HG03469 (cell line): ENCODE measurements at regions not wholly inside any gene's neighbourhood (a gene's known extent, or its start where the extent isn't known, plus 50 kb on each side); places are given as distances from the start of the nearest gene placed in this dataset.
"Not testable (repeated sequence)": the region's sequence is repeated elsewhere in the genome, so short reads cannot be mapped to it uniquely, and the experiment has no call there.

ENCODE experiments used
- ATAC-seq: cut with Tn5 transposase; IDR thresholded peaks from one replicate; pipeline ENCODE4 v1.9.1; 2021; ENCODE audit warnings: mild to moderate bottlenecking, moderate library complexity, moderate number of reproducible peaks; ENCODE audit not compliant: unreplicated experiment

DNA sequence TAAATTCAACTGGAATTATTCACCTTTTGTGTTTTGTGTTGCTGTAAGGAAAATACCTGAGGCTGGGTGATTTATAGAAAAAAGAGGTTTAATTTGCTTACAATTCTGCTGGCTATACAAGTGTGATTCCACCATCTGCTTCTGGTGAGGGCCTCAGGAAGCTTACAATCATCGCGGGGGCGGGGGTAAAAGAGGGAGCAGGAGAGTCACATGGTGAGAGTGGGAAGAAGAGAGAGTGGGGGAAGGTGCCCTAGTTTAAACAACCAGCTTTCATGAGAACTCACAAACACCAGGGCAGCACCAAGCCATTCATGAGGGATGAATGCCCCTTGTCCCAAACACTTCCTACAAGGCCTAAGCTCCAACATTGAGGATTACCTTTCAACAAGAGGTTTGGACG is 760.7 kb upstream of the PCDH9 start:
- no peak for ATAC-seq

DNA sequence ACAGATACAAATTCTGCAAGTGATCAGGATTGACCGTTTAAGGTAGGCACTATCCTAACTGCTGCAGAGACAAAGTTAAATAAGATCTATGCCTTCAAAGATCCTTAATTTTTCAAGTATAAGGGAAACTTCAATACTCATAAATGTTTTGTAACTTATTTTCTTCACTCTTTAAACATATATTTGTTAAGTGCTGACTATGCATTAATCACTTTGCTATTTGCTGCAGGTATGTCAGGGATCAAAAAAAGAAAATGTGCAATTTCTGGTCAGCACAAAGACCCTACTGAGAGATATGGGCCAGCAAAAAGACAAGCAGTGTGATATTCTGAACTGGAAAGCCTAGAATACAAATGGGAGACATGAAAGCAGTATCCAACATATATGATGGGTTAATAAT is 756.1 kb upstream of the PCDH9 start:
- no peak for ATAC-seq

DNA sequence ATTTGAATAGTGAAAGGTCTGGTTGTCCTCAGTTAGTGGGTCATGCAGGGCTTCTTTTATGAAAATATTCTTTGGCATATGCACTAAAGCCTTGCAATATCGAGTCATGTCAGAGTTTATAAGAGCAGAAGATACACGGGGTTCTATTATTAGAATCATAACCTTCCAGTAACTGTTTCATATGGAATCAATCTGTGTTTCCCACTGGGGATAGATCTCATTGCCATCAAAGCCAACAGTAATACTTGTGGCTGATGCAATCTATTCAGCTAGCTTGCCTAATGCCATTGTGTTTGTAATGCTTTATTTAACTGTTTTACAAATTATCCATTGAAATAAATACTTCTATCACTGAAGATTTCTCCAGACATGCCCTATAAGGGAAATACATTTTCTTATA is 746.9 kb upstream of the PCDH9 start:
- no peak for ATAC-seq

DNA sequence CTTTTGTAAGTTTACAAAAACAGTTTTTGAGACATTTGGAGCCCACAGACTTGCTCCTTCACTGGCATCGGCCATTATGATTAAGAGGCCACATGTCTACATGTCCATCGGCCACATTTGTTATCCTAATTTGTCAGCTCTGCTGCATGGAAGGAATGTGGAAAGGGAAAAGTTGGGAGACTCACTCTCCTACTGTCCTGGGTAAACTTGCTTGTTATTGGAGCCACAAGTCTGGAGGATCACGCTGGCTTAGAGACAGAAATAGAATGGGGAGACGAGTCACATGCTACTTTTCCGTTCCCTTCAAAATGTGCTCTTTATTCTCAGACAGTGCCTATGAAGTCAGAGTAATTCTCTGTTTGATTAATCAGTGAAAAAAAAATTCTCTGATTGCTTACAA is 741.2 kb upstream of the PCDH9 start:
- no peak for ATAC-seq

DNA sequence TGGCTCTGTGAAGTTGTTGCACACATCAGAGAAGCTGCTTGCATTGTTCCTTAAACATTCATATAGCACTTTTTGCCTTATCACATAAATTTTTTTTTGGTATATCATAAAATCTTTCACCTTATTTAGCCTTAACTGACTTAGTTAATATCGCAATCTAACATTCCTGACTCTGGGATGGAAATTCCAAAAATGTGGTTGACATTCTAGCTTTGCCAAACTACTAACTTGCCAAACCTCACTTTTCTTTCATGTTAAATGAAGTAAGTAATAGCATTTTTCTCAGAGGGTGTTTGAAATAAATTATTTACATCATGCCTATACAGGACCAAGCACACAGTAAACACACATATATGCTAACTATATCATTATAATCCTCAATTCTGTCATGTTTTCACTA is 736.9 kb upstream of the PCDH9 start:
- no peak for ATAC-seq

DNA sequence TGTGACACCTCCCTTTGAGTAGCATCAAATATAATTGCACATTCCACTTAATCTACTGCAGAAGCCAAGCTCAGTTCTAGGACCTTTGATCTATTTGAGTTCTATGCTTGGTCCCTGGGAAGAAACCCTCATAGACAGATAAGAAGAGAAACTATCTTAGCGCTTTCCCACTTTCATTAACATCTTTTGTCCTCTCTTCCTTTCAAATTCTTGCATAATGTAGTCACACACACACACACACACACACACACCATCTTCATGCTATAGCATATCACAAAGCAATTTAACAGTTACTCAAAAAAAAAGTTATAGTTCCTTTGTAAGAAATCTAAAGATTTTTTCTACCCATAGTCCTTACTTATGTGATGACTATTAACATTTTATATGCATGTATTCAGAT is 735.9 kb upstream of the PCDH9 start:
- ATAC-seq: no peak

DNA sequence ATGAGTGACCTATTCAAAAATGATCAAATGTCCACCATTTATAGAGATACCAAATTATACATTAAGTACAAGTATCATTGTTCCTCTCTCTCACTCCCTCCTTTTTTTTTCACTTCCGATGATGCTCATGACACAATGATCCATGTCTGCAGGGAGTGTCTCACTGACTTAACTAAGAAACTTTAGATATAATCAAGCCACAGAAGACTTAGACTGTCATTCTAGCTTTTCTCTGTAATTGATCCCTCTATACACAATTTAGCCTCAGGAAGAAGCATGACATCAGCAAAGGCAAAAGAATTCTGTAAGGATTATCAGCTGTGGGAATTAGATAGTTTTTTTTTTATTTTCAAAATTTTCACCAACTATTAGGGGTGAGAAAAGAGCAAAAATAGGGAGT is 734.9 kb upstream of the PCDH9 start:
- ATAC-seq: no peak

DNA sequence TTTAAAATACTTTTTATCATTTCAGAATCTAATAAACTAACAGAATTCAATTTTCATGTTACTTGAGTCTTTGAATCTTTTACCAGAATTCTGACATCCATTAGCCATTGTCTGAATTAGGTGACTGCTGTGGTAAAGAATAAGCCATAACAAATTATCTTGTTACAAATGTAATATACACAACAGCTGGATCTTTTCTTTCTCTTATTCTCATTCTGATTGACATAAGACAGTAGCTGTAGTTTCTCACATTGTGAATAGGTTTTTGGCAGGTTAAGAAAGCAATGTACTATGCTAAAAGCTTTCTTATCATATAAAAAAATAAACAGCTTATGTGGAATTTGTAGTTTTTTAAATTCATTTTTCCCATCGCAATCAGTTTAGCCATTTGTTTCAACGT is 734.0 kb upstream of the PCDH9 start:
- no peak for ATAC-seq

DNA sequence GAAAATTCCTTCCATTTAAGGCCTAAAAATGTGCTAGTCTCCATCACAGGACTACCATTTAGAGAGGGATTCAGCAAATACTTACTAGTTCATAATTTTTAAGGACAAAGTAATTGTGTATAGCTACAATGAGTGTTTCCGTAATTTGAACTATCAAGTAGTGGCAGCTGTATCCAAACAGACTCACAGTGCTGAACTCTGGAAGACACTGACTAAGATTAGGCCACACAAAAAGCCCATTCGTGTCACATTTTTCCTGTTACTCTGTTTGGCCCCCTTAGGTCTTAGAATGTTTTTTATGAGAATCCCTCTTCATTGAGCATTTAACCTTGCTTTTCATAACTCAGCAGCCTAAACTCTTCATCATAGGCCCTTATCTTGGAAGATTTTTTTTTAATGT is 731.2 kb upstream of the PCDH9 start:
- ATAC-seq: no peak

DNA sequence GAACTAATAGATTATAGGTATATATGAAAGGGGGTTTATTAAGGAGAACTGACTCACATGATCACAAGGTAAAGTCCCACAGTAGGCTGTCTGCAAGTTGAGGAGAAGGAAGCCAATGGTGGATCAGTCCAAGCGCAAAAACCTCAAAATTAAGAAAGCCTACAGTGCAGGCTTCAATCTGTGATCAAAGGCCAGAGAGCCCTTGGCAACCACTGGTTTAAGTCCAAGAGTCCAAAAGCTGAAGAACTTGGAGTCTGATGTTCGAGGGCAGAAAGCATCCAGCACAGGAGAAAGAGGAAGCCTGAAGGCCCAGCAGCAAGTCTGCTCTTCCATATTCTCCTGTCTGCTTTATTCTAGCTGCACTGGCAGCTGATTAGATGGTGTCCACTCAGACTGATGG is 721.3 kb upstream of the PCDH9 start:
- ATAC-seq: no peak

DNA sequence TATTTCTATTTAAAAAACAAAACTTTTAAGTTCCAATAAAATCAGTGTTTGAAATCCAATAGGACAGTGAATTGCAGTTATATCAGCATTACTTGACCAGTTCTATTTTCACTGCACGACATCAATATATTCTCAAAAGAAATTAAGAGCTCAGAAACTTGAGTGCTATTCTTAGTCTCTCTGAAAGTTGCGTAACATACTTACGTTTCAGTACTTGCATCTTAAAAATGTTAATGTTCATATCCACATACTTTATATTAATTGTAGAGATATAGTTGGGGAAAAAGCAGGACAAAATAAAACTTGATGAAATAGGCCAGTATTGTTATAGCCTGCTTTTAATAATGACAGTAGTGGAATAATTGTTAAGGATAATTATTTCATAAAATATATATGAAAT is 720.5 kb upstream of the PCDH9 start:
- ATAC-seq: no peak

DNA sequence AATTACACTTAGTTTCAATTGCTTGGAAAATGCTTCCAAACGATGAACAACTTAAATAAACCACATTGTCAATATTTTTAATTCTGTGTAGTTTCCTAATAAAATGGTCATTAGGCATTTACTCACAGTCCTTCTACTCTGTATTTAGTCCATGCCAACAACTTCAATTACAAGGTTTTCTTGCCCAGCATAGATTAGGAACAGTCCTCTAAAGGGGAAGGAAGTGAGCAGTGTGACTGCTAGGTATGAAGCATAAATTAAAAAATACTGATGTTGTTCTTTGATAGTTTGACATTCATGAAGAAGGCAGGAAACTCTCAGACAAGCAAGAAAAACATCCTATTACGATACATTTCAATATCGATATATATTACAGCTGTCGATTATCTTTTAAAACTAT is 716.0 kb upstream of the PCDH9 start:
- ATAC-seq: no peak

DNA sequence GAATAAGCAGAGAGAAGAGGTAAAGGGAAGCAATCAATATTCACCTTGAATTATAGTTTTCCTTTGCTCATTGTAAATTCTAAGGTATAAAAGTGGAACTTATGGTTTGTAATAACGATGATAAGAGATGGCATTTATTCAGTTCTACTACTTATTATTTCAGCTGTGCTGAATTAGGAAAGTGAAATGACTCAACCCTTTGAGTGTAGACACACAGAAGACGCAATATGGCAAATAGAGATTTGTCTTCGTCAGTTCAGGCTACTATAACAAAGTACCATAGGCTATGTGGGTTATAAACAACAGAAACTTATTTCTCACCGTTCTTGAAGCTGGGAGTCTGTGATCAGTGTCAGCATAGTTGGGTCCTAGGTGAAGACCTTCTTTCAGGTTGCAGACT is 713.0 kb upstream of the PCDH9 start:
- no peak for ATAC-seq

DNA sequence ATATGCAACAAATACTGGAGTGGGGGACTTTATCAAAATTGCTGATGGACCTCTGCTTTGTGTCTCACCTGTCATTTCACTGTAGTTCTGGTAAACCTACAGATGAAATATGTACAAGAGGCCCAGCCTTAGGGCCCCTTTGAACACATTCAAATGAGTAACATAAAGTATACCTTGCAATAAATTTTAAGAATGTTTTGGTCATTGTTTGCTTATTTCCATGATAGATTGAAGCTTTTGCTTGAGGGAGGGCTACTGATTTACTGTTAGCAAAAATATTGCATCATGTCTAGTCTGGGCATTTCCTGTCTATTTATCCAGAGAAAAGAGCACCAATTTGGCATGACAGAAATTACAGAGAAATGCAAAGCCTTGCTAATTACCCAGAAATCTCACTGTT is 705.5 kb upstream of the PCDH9 start:
- ATAC-seq: no peak

DNA sequence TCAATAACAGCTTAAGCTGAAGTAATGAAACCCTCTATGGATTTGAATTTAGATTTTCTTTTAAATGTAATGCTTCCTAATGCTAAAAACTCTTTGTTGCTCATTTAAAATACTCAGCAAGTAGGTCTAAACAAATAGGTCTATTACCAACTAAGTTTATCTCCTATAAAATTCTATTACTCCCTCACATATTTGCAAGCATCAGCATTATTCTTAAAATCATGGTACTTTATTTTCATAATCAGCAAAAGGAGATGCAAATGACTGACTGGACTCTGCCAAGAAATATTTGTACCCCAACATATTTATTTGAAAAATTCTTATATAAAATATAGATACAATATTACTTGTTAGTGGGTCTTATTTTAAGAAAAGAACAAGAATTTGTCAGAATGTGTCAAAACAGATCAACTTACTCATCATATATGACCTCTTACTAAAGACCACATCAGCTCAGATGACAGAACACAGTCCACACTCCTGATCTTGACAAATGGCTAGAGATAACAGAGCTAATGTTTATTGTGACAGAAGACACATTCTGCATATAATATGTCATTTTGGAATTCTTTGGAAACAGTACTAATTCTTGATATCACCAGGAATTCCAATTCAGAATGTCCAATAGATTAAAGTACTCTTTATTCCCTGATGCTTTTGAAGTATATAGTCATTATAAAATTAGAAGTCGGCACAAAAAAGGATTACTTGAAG is 704.6 kb upstream of the PCDH9 start:
- ATAC-seq: no peak

DNA sequence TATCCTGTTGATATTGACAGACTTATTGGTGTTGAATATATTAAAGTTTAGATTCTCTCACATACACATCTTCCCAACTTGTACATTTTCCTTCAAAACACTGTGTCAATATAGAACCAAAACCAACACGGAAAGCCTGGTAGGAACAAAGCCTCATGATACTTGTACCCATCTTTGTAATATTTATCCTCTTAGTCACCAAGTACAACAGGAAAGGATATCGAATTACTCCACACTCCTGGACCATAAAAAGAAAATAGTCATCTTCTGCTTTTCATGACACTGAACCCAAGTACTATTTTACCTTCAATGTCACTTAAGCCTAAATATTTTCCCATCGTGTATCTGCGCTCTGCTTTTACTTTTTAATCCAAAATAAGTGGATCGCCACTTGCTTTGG is 702.9 kb upstream of the PCDH9 start:
- no peak for ATAC-seq

DNA sequence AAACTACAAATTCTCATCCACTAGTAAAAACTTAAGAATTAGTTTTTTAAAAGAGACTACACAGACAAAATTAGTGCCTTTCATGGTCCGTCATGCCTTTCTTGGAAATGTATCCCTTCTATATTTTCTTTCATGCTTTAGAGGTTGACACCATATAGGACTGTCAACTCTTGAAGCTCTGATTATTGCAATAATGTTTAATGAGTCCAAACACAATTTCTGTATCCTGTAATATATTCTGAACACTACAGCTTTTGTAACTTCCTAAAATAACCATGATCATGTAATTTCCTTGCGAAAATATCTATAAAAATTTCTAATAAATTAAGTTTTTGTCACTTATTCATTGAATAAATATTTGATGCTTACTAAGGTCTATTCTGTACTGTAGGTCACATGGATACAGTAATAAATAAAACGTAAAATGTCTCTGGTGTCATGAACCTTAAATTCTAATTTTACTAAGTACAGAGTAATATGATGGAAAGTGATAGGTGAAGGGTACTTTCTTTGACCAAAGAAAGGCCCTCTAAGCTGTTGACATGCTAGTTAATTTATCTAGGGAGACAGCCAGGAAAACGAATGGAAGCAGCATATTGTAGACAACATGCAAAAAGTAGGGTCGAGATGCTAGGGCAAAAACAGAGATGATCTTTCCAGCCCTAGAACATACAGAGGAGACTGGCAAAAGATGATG is 687.3 kb upstream of the PCDH9 start:
- no peak for ATAC-seq

DNA sequence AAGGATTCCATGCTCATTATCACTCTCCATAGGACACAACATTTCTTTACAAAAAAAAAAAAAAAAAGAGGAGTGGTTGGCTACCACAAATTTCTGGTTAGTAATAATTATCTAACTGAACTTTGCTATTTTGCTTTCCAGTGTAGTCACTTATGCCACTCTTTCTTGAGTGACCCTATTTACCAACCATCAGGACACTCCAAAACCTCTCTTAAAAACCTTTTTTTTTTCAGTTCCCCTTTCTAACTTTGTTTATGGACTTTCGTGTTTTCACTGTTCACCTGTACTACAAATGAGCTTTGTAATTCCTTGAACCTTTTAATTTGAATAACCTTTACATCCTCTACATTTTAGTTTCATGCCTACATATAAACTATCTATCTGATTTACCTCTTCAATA is 686.5 kb upstream of the PCDH9 start:
- no peak for ATAC-seq

DNA sequence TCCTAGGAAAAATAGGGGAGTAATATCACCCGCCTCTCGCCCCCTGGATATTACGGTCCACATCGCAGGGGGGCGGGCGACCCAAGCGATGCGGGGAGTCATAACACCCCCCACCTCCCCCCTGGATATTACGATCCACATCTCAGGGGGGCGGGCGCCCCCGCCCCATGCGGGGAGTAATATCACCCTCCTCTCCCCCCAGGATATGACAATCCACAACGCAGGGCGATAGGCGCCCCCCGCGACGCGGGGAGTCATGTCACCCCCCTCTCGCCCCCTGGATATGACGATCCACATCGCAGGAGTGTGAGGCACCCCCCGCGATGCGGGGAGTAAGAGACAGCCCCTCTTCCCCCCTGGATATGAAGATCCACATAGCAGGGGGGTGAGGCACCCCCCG is 684.4 kb upstream of the PCDH9 start:
- ATAC-seq: no peak

DNA sequence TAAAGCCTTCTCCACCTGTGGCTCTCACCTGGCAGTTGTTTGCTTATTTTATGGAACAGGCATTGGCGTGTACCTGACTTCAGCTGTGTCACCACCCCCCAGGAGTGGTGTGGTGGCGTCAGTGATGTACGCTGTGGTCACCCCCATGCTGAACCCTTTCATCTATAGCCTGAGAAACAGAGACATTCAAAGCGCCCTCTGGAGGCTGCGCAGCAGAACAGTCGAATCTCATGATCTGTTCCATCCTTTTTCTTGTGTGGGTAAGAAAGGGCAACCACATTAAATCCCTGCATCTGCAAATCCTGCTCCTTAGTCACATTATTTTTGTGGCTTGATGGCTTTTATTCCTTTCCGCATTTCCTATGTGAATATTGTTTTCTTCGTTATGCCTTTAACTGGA is 672.8 kb upstream of the PCDH9 start:
- not testable (repeated sequence) for ATAC-seq

DNA sequence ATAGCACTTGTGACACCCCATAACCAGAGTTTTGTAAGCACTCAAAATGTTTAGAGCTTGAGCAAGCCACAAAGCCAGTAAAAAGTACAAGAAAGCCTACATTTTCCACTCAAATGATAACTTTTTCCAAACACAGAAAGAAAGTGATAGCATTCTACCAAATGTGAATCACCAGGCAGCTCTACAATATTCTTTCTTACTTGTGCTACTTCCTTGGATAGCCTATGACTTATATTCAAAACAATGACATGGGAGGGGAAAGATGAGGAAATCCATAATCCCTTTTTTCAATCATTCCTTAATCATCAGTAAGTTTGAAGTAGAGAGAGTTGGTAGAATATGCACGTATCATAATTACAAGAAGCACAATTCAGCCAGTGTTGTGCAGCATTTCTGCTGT is 650.8 kb upstream of the PCDH9 start:
- ATAC-seq: no peak

DNA sequence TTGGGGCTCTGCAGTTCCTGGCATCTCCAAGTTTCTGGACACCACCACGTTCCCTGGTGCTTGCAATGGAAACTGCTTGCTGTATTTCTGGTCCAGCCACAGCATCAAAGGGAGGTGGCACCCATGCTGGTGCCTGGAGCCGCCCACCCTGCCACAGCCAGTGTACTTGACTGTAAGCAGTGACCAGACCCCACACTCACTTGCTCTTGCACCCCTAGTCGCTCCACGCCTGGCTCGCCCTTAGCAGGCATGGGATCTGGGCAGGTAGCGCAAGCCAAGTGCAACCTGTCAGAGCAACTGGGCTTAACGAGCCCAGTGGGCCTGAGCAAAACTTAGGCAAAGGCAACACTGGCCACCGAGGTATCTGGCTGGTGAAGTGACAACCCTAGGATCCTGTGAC is 648.2 kb upstream of the PCDH9 start:
- no peak for ATAC-seq

DNA sequence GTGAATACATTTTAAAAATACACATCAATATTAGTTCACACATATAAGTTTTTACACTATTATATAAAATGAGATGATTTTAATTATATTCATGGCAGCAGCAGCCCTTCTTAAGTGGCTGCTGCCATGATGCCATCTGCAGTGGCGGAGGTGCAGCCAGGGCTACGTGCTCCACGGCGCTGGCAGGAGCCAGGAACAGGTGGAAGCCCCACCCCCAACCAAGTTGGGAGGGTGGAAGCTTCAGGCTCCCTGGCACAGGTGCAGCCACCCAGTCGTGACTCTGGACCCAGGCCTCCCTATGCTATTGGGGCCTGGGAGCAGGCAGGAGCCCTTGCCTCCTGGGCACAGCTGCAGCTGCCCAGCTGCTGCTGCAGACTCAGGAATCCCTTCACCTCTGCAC is 646.9 kb upstream of the PCDH9 start:
- no peak for ATAC-seq
